ENCODE measurements at regions not wholly inside any gene's neighbourhood (a gene's known extent, or its start where the extent isn't known, plus 50 kb on each side); places are given as distances from the start of the nearest gene placed in this dataset.

DNA sequence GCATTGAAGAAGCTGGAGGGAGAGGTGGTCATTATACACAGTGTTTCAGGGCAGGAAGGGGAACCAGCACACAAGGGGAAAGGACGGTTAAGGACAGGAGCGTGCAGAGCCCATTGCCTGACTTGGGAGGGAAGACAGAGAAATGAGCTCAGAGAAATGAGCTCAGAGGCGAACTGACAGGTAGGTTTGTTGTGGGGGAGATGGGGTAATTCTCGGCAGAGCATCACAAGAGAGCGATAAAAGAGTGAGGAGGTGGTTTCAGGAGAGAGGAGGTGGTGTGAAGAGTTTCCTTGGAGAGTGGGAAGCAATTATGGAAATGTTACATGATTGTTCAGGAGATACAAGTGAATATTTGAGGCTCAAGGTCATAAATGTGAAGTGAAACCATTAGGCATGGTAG lies 61.0 kb downstream of the MRGPRX1 start:
- DNase-seq (ENCODE audit: low spot score) = no peak

DNA sequence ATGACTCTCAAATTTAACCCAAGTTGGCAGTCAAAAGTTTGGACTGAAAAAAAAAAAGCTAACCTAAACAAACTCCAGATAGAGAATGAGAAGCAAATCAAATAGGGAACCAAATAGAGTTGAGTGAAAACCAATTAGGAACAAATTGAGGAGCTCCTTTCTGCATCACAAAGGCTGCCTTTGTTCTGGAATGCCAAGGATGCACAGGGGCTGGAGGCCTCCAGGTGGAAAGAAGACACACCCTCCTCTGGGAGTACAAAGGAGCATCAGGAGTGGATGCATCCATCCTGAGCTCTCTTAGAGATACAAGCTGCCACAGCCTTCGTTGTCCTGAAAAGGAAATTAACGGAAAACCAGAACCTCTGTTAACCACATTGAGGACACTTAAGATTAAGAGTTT lies 73.3 kb downstream of the MRGPRX1 start:
- no peak for DNase-seq (ENCODE audit: low spot score)

DNA sequence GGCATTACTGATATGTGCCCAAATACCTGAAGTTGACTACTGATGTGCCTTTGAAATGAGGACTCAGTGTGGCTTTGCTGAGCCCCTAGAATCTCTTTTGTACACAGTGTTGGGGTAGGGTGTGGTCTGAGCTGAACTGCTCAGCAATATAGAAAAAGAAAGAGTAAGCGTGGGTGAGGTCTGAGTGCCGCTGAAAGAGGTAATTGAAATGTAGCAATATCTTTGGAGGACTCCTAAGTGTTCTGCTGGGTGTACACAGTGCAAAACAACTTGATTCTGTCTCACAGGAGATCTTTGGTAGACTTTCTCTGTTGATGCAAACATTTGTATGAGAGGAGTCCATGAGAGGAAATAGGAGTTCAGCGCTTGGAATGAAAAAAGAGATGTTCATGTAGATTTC lies 73.7 kb upstream of the PTPN5 start:
- DNase-seq (ENCODE audit: low spot score) = no peak

DNA sequence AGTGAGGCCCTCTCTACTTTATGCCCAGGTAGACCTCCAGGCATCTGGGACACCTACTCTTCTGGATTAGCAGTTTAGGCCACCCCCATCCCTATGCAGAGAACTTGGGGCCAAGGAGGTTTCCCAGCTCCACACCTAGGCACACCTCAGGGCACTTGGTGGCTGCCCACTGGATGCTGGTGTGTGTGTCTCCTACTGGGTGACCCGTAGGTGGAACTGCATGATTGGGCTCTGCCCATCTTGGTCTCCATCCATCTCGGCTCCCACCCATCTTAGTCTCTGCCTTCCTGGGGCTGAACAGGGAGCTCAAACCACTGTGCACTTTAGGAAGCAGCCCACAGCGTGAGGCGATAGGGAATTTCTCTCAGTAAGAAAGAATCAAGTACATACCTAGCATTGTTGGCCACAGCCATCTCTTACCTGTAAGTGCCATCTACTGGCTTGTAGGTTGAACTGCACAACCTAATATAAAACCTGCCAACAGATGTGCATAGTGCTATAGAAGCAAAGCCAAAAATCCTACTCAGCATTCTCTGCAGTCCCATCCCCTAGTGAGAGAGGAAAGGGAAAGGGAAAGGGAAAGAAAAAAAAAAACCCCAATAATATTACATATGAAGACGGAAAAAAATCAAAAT lies 61.6 kb upstream of the PTPN5 start:
- DNase-seq (ENCODE audit: low spot score) = peak; percentile 69

DNA sequence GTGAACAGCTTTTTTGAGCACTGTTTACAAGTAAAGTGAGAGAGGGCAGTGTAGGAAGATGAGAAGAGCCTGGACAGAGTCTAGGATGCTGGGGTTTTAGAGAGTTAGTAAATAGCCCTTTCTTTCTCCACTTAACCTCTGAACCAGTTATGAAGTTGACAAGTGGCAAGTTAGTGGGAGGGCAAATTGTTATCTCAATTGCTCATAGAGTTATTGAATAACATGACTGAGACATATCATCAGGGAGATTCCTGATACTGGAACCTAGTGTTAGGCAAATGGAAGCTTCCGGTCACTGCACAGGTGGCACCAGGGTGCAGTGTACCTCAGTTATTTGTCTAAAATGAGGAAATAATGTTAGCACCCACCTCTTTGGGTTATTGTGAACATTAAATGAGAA lies 57.8 kb upstream of the PTPN5 start:
- peak; percentile 67 for DNase-seq (ENCODE audit: low spot score)

DNA sequence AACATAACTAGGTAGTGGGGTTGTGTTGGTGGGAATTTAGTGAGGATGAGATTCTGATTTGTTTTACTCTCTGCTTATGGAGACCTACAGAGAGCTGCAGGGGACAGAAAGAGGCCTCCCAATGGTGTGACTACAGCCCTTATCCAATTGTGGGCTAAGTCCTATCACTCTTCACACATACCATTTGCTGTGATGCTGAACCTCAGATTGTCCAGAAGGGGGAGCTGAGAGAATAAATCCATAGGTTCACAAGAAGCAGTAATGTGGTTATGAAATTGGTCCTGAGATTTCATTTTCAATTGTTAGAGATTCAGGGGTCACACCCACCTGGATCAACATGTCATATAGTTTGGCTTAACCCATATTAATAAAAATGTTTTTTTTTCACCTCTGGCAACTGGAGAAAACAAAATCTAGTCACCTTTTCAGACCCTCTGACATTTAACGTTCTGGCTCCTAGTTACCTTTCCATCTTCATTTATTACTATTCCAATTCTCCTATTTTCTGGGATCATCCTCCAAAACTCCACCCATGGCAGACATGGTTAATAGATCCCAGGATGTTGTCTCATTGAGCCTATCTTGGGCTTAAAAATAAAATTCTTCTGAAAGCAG lies 53.3 kb upstream of the PTPN5 start:
- peak; percentile 52 for DNase-seq (ENCODE audit: low spot score)
